ENCODE measurements at regions not wholly inside any gene's neighbourhood (a gene's known extent, or its start where the extent isn't known, plus 50 kb on each side); places are given as distances from the start of the nearest gene placed in this dataset.
"Not testable (repeated sequence)": the region's sequence is repeated elsewhere in the genome, so short reads cannot be mapped to it uniquely, and the experiment has no call there.

DNA sequence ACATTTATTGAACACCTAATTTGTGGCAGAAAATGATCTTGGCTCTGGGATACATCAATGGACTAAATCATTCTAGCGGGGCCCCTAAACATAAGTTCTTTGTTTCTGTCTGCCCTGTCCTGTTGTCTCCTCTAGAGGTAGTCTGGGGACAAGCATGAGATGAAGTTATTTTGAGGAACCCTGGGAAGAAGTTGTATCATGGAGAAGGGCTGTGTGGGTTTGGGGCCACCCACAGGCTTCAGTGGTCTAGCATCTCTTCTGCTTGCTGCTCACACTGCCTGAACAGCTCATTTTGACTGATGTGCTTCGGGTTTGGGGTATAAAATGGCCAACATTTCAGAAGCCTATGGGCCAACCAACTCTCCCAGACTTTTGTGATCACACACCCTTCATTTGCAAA lies 50.3 kb upstream of the OSBPL11 start:
- in situ Hi-C loops (cut with MboI; ENCODE audit: low pct_unique_long_range_greater_than_20kb, low sequenced_read_pairs) = no loop called here

GRCh38 chr3:125646581-125646980 lies 51.3 kb upstream of the OSBPL11 start:
- in situ Hi-C loops (cut with MboI; ENCODE audit: low pct_unique_long_range_greater_than_20kb, low sequenced_read_pairs) = no loop called here
- DNase-seq = no peak

More for the DNA sequence above, 50.3 kb upstream of the OSBPL11 start:
- DNase-seq = no peak

DNA sequence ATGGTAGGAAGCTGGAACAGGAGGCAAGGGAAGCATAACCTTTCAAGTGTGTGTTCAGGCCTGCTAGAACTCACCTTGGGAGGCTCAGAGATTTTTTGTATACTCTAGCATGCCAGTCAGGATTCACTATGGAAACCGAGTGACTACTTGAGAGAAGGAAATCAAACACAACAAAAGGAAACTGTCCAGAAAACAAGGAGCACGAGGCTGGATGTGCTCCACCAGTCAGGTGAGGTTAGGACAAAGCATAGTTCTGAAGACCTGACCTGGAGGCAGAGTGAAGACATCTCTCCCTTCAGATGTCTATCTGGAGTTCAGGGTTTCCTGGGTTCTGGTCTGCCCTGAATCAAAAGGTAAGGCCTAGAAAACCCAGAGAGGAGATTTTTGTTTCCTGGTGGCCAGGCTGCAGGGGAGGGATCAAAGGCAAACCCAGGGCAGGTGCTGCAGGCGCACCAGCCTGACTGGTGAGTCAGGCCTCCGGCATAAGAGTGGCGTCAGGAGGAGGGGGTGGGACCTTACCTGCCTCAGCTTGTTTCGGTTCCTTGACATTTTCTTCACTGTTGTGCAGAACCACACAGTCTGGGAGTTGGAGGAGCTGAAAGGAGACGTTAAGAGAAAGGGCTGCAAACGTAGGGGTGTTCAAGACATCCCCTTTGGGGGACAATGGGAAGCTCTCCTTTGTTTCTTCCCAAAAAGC lies 52.2 kb upstream of the OSBPL11 start:
- in situ Hi-C loops (cut with MboI; ENCODE audit: low pct_unique_long_range_greater_than_20kb, low sequenced_read_pairs) = no loop called here
- DNase-seq = no peak

DNA sequence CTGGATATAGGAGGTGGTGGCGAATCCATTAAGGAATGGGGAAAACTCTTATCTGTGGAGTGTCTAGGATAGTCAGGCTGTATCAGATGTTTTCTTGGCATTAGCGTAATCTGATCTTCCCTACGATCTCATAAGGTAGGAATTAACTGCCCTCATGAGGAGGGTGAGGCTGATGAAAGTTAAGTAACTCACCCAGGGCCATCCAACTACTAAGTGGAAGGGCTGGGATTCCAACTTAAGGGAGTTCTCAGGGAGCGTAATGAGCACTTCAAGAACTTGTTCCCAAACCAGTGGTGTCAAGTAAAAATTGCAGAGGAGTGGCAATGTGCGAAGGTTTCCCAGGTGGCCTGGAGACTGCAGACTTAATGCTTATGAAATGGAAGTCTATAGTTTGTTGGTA lies 55.9 kb upstream of the OSBPL11 start:
- no peak for DNase-seq
- in situ Hi-C loops (cut with MboI; ENCODE audit: low pct_unique_long_range_greater_than_20kb, low sequenced_read_pairs) = no loop called here

- in situ Hi-C loops (cut with MboI; ENCODE audit: low pct_unique_long_range_greater_than_20kb, low sequenced_read_pairs) = no loop called here
- no peak for DNase-seq
Observed at GRCh38 chr3:125652349-125652748, 57.1 kb upstream of the OSBPL11 start.

DNA sequence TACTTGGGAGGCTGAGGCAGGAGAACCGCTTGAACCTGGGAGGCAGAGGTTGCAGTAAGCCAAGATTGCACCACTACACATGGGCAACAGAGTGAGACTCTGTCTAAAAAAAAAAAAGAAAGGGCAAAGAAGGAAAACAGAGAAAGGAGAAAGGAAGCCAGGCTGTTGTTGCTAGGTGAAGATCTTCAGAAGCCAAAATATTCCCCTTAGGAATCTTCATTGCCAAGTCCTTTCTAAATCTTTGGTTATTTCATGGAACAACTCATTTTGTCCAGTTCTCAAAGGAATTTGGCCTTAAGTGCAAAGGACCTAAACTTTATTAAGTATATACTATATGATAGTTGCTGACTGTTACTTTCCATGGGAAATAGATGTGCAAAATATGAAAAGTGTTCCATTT lies 59.2 kb upstream of the OSBPL11 start:
- in situ Hi-C loops (cut with MboI; ENCODE audit: low pct_unique_long_range_greater_than_20kb, low sequenced_read_pairs) = no loop called here

DNA sequence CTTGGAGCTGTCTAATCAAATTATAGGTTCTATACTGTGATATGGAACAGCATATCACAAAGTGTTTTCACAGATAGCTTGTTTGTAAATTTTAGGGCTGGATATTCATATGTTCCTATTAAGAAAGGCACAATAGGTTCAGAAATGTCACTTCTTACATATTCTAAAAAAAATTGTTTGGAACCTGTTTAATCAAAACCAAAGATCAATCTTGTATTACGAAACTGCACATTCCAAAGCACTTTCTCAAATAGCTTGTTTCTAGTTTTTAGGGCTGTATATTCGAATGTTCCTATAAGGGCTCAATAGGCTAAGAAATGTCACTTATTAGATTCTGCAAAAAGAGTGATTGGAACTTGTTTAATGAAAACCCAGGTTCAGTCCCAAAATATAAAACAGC lies 67.4 kb upstream of the OSBPL11 start:
- in situ Hi-C loops (cut with MboI; ENCODE audit: low pct_unique_long_range_greater_than_20kb, low sequenced_read_pairs) = no loop called here
- no peak for DNase-seq

More for the DNA sequence above, 59.2 kb upstream of the OSBPL11 start:
- DNase-seq = no peak

DNA sequence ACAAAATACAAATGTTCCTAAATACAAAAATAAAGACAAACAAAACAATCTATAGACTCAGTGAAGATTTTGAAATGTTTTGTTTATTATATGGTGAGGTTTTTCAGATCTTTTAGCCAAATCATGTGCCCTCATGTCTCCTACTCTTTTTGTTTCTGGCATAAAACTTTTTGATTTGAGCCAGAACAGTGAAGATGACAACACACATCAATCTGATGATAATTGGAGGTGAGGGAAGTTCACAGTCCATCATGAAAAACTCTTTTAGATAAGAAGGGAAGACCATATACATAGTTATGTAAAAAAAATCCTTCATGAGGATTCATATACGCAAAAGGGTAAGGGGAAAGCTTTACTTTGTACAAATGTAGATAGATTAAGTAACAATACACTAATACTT lies 75.1 kb upstream of the OSBPL11 start:
- in situ Hi-C loops (cut with MboI; ENCODE audit: low pct_unique_long_range_greater_than_20kb, low sequenced_read_pairs) = no loop called here

GRCh38 chr3:125670945-125671344 lies 75.6 kb upstream of the OSBPL11 start:
- in situ Hi-C loops (cut with MboI; ENCODE audit: low pct_unique_long_range_greater_than_20kb, low sequenced_read_pairs) = no loop called here
- DNase-seq = no peak

More for the DNA sequence above, 75.1 kb upstream of the OSBPL11 start:
- DNase-seq = no peak

DNA sequence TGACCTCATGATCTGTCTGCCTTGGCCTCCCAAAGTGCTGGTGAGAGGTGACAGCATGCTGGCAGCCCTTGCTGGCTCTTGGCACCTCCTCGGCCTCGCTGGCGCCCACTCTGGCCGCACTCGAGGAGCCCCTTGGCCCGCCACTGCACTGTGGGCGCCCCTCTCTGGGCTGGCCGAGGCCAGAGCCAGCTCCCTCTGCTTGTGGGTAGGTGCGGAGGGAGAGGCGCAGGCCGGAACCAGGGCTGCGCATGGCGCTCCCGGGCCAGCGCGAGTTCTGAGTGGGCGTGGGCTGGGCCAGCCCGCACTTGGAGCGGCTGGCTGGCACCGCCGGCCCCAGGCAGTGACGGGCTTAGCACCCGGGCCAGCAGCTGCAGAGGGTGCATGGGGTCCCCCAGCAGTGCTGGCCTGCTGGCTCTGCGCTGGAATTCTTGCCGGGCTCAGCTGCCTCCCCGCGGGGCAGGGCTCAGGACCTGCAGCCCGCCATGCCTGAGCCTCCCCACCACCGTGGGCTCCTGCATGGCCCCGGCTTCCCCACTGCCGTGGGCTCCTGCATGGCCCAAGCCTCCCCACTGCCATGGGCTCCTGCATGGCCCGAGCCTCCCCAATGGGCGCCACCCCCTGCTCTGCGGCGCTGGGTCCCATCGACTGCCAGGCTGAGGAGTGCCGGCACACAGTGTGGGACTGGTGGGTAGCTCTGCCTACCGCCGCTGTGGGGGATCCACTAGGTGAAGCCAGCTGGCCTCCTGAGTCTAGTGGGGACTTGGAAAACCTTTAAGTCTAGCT lies 76.4 kb upstream of the OSBPL11 start:
- no peak for DNase-seq
- in situ Hi-C loops (cut with MboI; ENCODE audit: low pct_unique_long_range_greater_than_20kb, low sequenced_read_pairs) = no loop called here

GRCh38 chr3:125675791-125676190 lies 80.5 kb upstream of the OSBPL11 start:
- in situ Hi-C loops (cut with MboI; ENCODE audit: low pct_unique_long_range_greater_than_20kb, low sequenced_read_pairs) = no loop called here

DNA sequence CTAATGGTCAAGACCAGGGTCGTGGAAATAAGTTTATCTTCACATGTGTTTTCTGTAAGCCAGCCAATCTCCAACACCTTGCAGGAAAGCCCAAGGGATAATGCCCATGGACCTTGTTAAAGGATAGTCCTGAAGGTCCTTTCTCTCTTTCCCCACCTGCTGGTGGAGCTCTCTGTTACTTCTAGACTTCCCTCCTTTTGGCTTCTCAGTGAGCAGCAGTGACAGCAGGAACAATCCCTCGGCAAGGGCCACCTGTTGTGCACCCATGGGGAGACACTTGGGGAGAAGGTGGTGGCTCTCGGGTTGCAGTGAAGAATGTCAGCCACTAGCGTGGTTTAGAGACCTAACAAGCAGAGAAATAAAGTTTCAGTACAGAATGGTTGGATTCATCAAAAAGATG lies 84.0 kb upstream of the OSBPL11 start:
- in situ Hi-C loops (cut with MboI; ENCODE audit: low pct_unique_long_range_greater_than_20kb, low sequenced_read_pairs) = no loop called here
- DNase-seq = no peak

More at GRCh38 chr3:125675791-125676190, 80.5 kb upstream of the OSBPL11 start:
- no peak for DNase-seq

GRCh38 chr3:125681146-125681545 lies 85.8 kb upstream of the OSBPL11 start:
- DNase-seq = no peak
- in situ Hi-C loops (cut with MboI; ENCODE audit: low pct_unique_long_range_greater_than_20kb, low sequenced_read_pairs) = no loop called here

GRCh38 chr3:125681906-125682305 lies 86.6 kb upstream of the OSBPL11 start:
- DNase-seq; in situ Hi-C loops (cut with MboI; ENCODE audit: low pct_unique_long_range_greater_than_20kb, low sequenced_read_pairs): not testable (repeated sequence)

GRCh38 chr3:125682610-125683009 lies 87.3 kb upstream of the OSBPL11 start:
- in situ Hi-C loops (cut with MboI; ENCODE audit: low pct_unique_long_range_greater_than_20kb, low sequenced_read_pairs); DNase-seq: not testable (repeated sequence)

DNA sequence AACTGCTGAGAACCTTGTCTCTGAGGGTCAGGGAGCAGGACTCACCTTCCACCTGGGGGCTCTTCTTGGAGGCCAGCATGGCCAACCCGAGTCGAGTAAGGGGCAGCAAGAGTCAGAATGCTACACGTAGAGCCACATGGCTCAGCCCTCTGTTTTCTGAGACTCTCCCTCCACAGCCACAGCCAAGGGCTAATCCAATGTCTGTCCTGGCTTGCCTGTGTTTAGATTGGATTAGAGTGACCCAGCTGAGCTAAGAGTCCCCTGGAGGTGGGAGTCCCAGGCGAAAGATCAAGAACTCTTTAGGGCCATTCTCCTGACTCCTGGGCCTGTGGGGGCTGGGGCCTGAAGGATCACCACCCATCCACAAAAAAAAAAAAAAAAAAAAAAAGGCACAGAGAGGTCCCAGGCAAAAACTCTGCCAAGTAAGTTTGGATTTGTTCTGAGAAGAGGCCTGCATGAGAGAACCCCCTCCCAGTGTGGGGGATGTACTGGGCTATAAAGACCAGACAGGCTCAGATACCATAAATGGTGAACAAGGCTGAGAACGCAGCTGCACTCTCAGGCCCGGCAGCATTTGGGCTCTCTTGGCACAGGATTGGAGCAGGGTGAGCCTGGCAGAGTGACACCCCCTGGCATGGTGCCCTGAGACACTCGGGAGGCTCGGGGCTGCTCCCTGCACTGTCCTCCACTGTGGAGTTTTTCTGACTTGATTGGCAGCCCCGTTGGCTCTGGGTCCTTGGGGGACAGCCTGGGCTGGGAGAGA lies 88.0 kb upstream of the OSBPL11 start:
- DNase-seq = no peak
- in situ Hi-C loops (cut with MboI; ENCODE audit: low pct_unique_long_range_greater_than_20kb, low sequenced_read_pairs) = no loop called here

DNA sequence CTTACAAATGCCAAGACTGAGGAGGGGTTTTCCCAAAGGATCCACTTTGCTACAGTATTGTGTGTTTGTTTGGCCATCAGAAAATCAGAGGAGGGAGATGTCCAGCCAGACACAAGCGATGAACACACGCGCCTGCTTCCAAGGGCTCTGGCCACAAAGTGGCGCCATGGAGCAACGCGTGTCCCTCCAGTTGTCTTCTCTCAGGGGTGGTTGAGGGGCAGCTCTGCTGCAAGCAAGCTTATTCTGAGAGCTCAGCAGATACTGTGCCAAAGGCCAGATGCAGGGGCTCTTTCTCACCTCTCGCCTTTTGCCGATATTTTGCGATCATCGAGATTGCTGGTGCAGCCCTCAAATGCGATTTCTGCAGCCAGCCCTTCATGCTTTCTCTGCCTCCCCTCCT lies 88.9 kb upstream of the OSBPL11 start:
- no peak for DNase-seq
- in situ Hi-C loops (cut with MboI; ENCODE audit: low pct_unique_long_range_greater_than_20kb, low sequenced_read_pairs) = no loop called here

DNA sequence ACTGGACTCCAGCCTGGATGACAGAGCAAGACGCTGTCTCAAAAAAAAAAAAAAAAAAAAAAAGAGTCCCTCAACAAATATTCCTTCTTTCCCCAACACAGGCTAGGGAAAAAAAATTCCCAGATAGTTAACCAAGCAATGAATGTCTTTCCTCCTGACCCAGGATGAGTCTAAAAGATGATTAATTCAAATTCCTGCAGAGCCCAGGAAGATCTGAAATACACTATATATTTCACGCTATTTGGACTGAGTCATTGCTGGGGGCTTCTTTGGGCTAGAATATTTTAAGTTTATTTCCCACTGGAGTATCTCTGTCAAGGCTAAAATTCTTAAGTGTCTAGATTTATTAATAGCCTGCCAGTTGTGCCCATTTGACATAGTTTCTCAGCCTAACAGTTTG lies 90.4 kb upstream of the OSBPL11 start:
- in situ Hi-C loops (cut with MboI; ENCODE audit: low pct_unique_long_range_greater_than_20kb, low sequenced_read_pairs); DNase-seq: not testable (repeated sequence)

DNA sequence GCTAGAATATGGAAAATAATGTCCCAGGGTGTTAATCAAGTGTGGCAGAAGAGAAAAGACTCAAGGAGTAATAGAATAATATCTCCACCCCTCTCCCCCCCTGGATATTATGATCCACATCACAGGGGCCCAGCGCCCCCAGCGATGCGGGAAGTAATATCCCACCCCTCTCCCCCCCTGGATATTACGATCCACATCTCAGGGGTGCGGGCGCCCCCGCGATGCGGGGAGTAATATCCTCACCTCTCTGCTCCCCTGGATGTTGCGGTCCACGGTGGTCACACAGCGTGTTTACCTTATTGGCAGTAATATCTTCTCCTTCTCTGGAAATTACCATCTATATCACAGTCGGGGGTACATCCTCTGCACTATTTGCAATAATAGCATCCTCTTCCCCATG lies 97.1 kb upstream of the OSBPL11 start:
- no peak for DNase-seq
- in situ Hi-C loops (cut with MboI; ENCODE audit: low pct_unique_long_range_greater_than_20kb, low sequenced_read_pairs) = no loop called here

- in situ Hi-C loops (cut with MboI; ENCODE audit: low pct_unique_long_range_greater_than_20kb, low sequenced_read_pairs) = no loop called here
Observed at GRCh38 chr3:125693887-125694286, 98.6 kb upstream of the OSBPL11 start.

More at GRCh38 chr3:125693887-125694286, 98.6 kb upstream of the OSBPL11 start:
- no peak for DNase-seq
